ENCODE measurements at regions not wholly inside any gene's neighbourhood (a gene's known extent, or its start where the extent isn't known, plus 50 kb on each side); places are given as distances from the start of the nearest gene placed in this dataset.

GRCh38 chr10:117723343-117723742 lies 180.8 kb downstream of the EMX2 start:
- Histone ChIP-seq H3K4me3 (ENCODE audit: low read depth, low read length) (no peak overlapping the region), H3K9me3 (ENCODE audit: control insufficient read depth, low read length) (no peaks in the 10 kb centered on the region), H3K9ac (no peak overlapping the region), H3K27me3 (ENCODE audit: control insufficient read depth, insufficient read depth, low read length) (no peaks in the 10 kb centered on the region), H3K79me2 (no peaks in the 10 kb centered on the region), H3K36me3 (ENCODE audit: control insufficient read depth, insufficient read depth, low read length) (no peaks in the 10 kb centered on the region), H2AFZ (no peak overlapping the region), H3K27ac (no peak overlapping the region), H3K4me1 (no peaks in the 10 kb centered on the region), H3K4me2 (ENCODE audit: low read length) (no peak overlapping the region)
- no peak for TF ChIP-seq CTCF (IDR thresholded peaks at IDR 0.05)

- H3K27ac ChIP-seq = no peak overlapping the region
- no peak overlapping the region for H2AFZ ChIP-seq
- no peaks in the 10 kb centered on the region for H3K9me3 ChIP-seq (ENCODE audit: control insufficient read depth, low read length)
- no peak overlapping the region for H3K4me3 ChIP-seq (ENCODE audit: low read depth, low read length)
- H3K36me3 ChIP-seq (ENCODE audit: control insufficient read depth, insufficient read depth, low read length) = no peaks in the 10 kb centered on the region
- no peak overlapping the region for H3K4me2 ChIP-seq (ENCODE audit: low read length)
- no peaks in the 10 kb centered on the region for H3K27me3 ChIP-seq (ENCODE audit: control insufficient read depth, insufficient read depth, low read length)
- no peak for TF ChIP-seq CTCF (IDR thresholded peaks at IDR 0.05)
- H3K4me1 ChIP-seq = no peaks in the 10 kb centered on the region
- H3K9ac ChIP-seq = no peak overlapping the region
- H3K79me2 ChIP-seq = no peaks in the 10 kb centered on the region
Measured at GRCh38 chr10:117725993-117726392, 183.4 kb downstream of the EMX2 start.

- H3K4me2 ChIP-seq (ENCODE audit: low read length) = no peak overlapping the region
- TF ChIP-seq CTCF (IDR thresholded peaks at IDR 0.05) = no peak
Measured at GRCh38 chr10:117726596-117727295, 184.2 kb downstream of the EMX2 start.

GRCh38 chr10:117727421-117727820 lies 184.9 kb downstream of the EMX2 start:
- no peak overlapping the region for H3K4me3 ChIP-seq (ENCODE audit: low read depth, low read length)
- H3K27ac ChIP-seq = no peak overlapping the region
- no peaks in the 10 kb centered on the region for H3K4me1 ChIP-seq
- no peak overlapping the region for H2AFZ ChIP-seq
- no peaks in the 10 kb centered on the region for H3K27me3 ChIP-seq (ENCODE audit: control insufficient read depth, insufficient read depth, low read length)
- no peak overlapping the region for H3K9ac ChIP-seq
- TF ChIP-seq CTCF (IDR thresholded peaks at IDR 0.05) = no peak
- no peaks in the 10 kb centered on the region for H3K36me3 ChIP-seq (ENCODE audit: control insufficient read depth, insufficient read depth, low read length)
- no peaks in the 10 kb centered on the region for H3K9me3 ChIP-seq (ENCODE audit: control insufficient read depth, low read length)
- no peak overlapping the region for H3K4me2 ChIP-seq (ENCODE audit: low read length)
- no peaks in the 10 kb centered on the region for H3K79me2 ChIP-seq

More at GRCh38 chr10:117726596-117727295, 184.2 kb downstream of the EMX2 start:
- Histone ChIP-seq H3K4me1 (no peaks in the 10 kb centered on the region), H3K9me3 (ENCODE audit: control insufficient read depth, low read length) (no peaks in the 10 kb centered on the region), H3K79me2 (no peaks in the 10 kb centered on the region), H3K36me3 (ENCODE audit: control insufficient read depth, insufficient read depth, low read length) (no peaks in the 10 kb centered on the region), H2AFZ (no peak overlapping the region), H3K27me3 (ENCODE audit: control insufficient read depth, insufficient read depth, low read length) (no peaks in the 10 kb centered on the region), H3K9ac (no peak overlapping the region), H3K4me3 (ENCODE audit: low read depth, low read length) (no peak overlapping the region), H3K27ac (no peak overlapping the region)

GRCh38 chr10:117728087-117728486 lies 185.5 kb downstream of the EMX2 start:
- H3K4me3 ChIP-seq (ENCODE audit: low read depth, low read length) = no peak overlapping the region
- H3K27me3 ChIP-seq (ENCODE audit: control insufficient read depth, insufficient read depth, low read length) = no peaks in the 10 kb centered on the region
- no peaks in the 10 kb centered on the region for H3K36me3 ChIP-seq (ENCODE audit: control insufficient read depth, insufficient read depth, low read length)
- H2AFZ ChIP-seq = no peak overlapping the region
- no peaks in the 10 kb centered on the region for H3K9me3 ChIP-seq (ENCODE audit: control insufficient read depth, low read length)
- H3K79me2 ChIP-seq = no peaks in the 10 kb centered on the region
- no peak overlapping the region for H3K9ac ChIP-seq
- H3K27ac ChIP-seq = no peak overlapping the region
- TF ChIP-seq CTCF (IDR thresholded peaks at IDR 0.05) = no peak
- H3K4me2 ChIP-seq (ENCODE audit: low read length) = no peak overlapping the region
- no peaks in the 10 kb centered on the region for H3K4me1 ChIP-seq

Measured in parathyroid adenoma (tissue), 2 donors.